ENCODE measurements at regions not wholly inside any gene's neighbourhood (a gene's known extent, or its start where the extent isn't known, plus 50 kb on each side); places are given as distances from the start of the nearest gene placed in this dataset.
"Not testable (repeated sequence)": the region's sequence is repeated elsewhere in the genome, so short reads cannot be mapped to it uniquely, and the experiment has no call there.

DNA sequence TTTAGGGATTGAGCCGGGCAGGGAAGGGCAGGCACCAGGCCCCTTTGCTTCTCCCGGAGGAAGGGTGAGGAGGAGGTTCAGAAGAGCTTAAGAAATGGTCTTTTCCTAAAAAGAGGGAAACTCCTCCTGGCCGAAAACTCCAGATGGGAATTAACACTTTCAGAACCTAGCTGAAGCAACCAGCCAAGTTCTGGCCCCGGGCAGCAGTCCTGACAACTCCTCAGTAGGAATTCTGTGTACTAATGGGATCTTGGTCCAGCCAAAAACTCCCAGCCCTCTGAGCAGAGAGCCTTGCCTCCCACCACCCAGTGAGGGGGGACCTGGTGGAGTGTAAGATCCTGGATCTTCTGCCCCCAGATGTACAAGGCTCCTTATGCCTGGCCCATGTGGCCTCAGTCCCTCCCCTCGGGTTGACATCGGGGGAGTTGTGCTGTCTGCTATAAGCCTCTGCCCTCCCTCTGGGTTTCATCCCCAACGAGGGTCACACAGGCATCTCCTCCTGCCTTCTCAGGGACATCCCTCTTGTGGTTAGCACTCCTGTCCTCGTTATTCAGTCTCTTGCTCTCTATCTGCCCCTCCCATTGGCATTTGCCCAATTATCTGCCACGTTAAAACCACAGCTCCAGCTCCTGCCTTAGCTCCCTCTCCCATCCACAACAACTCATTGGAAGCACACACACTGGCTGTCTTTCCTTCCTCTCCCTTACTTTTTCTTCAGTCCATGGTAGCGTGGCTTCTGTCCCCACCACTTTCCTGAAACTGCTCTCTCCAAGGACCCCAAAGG lies 184.6 kb downstream of the CYP26B1 start:
- ChIA-PET POLR2A (ENCODE audit: partially characterized antibody) (no interaction called here), CTCF (ENCODE audit: partially characterized antibody) (interaction anchor here (1.4 kb wide), 1 partner anchor 39 kb away, joined by 5 read pairs; no protein-coding TSS in a partner anchor)
- Histone ChIP-seq H3K4me3 (ENCODE audit: low read length in 2 of 2) (no peak overlapping the region), H3K36me3 (ENCODE audit: insufficient read depth, low read length) (no peaks in the 10 kb centered on the region), H3K27me3 (ENCODE audit: insufficient read depth, low read length) (no peaks in the 10 kb centered on the region), H3K4me1 (ENCODE audit: insufficient read depth, low read length) (no peaks in the 10 kb centered on the region), H3K9me3 (ENCODE audit: control insufficient read depth in 1 of 2, low read length in 2 of 2) (no peaks in the 10 kb centered on the region), H3K27ac (ENCODE audit: low read depth, low read length) (no peak overlapping the region)
- no peak for DNase-seq
- H3K36me3 Mint-ChIP-seq: no peaks in the 10 kb centered on the region
- intact Hi-C loops (cut with micrococcal nuclease): no loop called here
- peaks cover 0 to 2% of the 10 kb centered on the region in 2 donors for H3K27me3 Mint-ChIP-seq
- peaks cover 0 to 2% (median 0%) of the 10 kb centered on the region in 4 donors for H3K4me1 Mint-ChIP-seq
- H3K4me3 Mint-ChIP-seq: no peak overlapping the region
- no peak overlapping the region for H3K27ac Mint-ChIP-seq
- peaks cover 0 to 23% (median 13%) of the 10 kb centered on the region in 8 donors for H3K9me3 Mint-ChIP-seq

DNA sequence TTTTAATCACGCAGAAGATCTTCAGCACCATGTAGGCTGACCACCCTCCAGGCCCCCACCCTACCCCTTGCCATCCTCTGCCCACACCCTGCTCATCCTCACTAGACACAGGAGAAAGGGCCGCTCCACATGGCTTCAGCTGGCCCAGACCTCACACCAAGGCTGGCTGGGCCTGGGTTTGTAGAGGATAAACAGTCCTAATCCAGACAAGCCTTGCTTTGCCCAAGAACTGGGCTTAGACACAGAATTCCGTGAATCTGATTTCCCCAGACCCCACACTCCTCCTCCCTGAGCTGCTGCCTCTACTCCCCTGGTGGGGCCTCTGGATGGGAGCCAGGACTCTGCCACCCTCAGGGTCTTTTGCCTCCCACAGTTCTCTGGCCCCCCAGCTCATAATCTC lies 185.3 kb downstream of the CYP26B1 start:
- Histone ChIP-seq H3K4me1 (ENCODE audit: insufficient read depth, low read length) (no peaks in the 10 kb centered on the region), H3K27me3 (ENCODE audit: insufficient read depth, low read length) (no peaks in the 10 kb centered on the region), H3K36me3 (ENCODE audit: insufficient read depth, low read length) (no peaks in the 10 kb centered on the region), H3K27ac (ENCODE audit: low read depth, low read length) (no peak overlapping the region), H3K4me3 (ENCODE audit: low read length in 2 of 2) (no peak overlapping the region), H3K9me3 (ENCODE audit: control insufficient read depth in 1 of 2, low read length in 2 of 2) (no peaks in the 10 kb centered on the region)
- no peaks in the 10 kb centered on the region for H3K36me3 Mint-ChIP-seq
- POLR2A ChIA-PET (ENCODE audit: partially characterized antibody): no interaction called here
- DNase-seq: no peak
- no peak overlapping the region for H3K4me3 Mint-ChIP-seq
- intact Hi-C loops (cut with micrococcal nuclease): no loop called here
- H3K9me3 Mint-ChIP-seq: peaks cover 0 to 30% (median 18%) of the 10 kb centered on the region in 8 donors
- H3K27me3 Mint-ChIP-seq: peaks cover 0 to 2% of the 10 kb centered on the region in 2 donors
- no peak overlapping the region for H3K27ac Mint-ChIP-seq
- H3K4me1 Mint-ChIP-seq: peaks cover 0 to 2% (median 0%) of the 10 kb centered on the region in 4 donors
- CTCF ChIA-PET (ENCODE audit: partially characterized antibody): interaction anchor here (1.4 kb wide), 1 partner anchor 38 kb away, joined by 5 read pairs; no protein-coding TSS in a partner anchor

DNA sequence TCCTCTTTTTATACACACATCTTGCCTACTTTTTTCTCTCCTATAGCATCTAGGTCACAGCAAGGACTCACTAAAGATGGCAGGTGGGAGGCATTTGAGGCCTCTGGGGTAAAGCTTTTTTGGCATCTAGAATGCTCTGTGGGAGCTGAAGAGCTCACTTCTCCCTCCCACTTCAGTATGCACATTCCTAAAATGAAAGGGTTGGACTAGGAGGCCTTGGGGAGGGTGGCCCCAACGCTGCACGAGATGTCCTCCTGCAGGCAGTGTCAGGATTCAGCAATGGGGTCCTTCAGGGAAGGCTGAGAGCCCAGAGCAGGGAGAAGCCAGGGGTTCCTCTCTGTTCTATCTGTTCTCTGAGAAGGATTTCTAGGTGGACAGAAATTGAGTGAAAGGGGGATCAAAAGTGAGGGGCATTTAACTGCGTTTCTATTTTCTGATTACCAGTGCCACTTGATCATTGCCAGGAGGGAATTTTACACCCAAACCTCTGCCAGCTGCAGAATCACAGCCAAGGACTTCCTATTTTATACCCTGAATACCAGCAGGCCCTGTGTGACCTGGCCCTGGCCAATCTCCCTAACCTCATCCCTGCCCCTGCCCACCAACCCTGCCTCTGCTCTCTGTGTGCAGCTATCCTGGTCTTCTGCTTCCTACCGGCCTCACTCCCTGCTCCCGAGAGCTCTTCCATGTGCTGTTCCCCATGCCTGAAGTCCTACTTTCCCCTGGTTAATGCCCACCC lies 186.2 kb downstream of the CYP26B1 start:
- no peak overlapping the region for H3K27ac ChIP-seq (ENCODE audit: low read depth, low read length)
- H3K27me3 ChIP-seq (ENCODE audit: insufficient read depth, low read length): no peaks in the 10 kb centered on the region
- ChIA-PET CTCF (ENCODE audit: partially characterized antibody) (no interaction called here), POLR2A (ENCODE audit: partially characterized antibody) (no interaction called here)
- H3K9me3 Mint-ChIP-seq: peaks cover 3 to 37% (median 19%) of the 10 kb centered on the region in 8 donors
- H3K36me3 ChIP-seq (ENCODE audit: insufficient read depth, low read length): no peaks in the 10 kb centered on the region
- H3K27ac Mint-ChIP-seq: no peak overlapping the region
- no peaks in the 10 kb centered on the region for H3K36me3 Mint-ChIP-seq
- no peaks in the 10 kb centered on the region for H3K4me1 ChIP-seq (ENCODE audit: insufficient read depth, low read length)
- H3K4me1 Mint-ChIP-seq: peaks cover 0 to 2% (median 0%) of the 10 kb centered on the region in 4 donors
- H3K9me3 ChIP-seq (ENCODE audit: control insufficient read depth in 1 of 2, low read length in 2 of 2): no peaks in the 10 kb centered on the region
- H3K4me3 ChIP-seq (ENCODE audit: low read length in 2 of 2): no peak overlapping the region
- intact Hi-C loops (cut with micrococcal nuclease): no loop called here
- no peak overlapping the region for H3K4me3 Mint-ChIP-seq
- DNase-seq: no peak
- H3K27me3 Mint-ChIP-seq: peaks cover 0 to 2% of the 10 kb centered on the region in 2 donors

DNA sequence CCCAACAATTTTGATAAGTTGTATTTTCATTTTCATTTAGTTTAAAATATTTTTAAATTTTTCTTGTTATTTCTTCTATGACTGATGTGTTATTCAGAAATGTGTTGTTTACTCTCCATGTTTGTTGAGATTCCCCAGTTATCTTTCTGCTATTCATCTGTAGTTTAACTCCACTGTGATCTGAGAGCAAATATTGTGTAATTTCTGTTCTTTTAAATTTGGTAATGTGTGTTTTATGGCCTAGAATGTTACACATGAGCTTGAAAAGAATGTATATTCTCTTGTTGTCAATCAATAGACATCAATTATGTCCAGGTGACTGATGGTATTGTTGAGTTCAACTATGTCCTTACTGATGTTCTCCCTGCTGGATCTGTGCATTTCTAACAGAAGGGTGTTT lies 188.2 kb downstream of the CYP26B1 start:
- H3K4me3 Mint-ChIP-seq: no peak overlapping the region
- intact Hi-C loops (cut with micrococcal nuclease): no loop called here

DNA sequence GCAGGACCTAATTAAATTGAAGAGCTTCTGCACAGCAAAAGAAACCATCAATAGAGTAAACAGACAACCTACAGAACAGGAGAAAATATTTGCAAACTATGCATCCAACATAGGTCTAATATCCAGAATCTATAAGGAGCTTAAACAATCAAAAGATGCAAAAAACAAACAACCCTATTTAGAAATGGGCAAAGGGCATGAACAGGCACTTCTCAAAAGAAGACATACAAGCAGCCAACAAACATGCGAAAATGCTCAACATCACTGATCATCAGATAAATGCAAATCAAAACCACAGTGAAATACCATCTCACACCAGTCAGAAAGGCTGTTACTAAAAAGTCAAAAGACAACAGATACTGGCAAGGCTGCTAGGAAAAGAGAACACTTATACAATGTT lies 189.2 kb downstream of the CYP26B1 start:
- H3K4me3 ChIP-seq (ENCODE audit: low read length in 2 of 2); DNase-seq; H3K4me1 ChIP-seq (ENCODE audit: insufficient read depth, low read length); H3K36me3 Mint-ChIP-seq; H3K36me3 ChIP-seq (ENCODE audit: insufficient read depth, low read length); H3K27me3 ChIP-seq (ENCODE audit: insufficient read depth, low read length); H3K4me3 Mint-ChIP-seq; POLR2A ChIA-PET (ENCODE audit: partially characterized antibody); H3K27ac Mint-ChIP-seq; H3K9me3 ChIP-seq (ENCODE audit: control insufficient read depth in 1 of 2, low read length in 2 of 2); H3K4me1 Mint-ChIP-seq; H3K27me3 Mint-ChIP-seq; CTCF ChIA-PET (ENCODE audit: partially characterized antibody); H3K27ac ChIP-seq (ENCODE audit: low read depth, low read length); intact Hi-C loops (cut with micrococcal nuclease): not testable (repeated sequence)
- peaks cover 3 to 43% (median 22%) of the 10 kb centered on the region in 8 donors for H3K9me3 Mint-ChIP-seq

More for the DNA sequence above, 188.2 kb downstream of the CYP26B1 start:
- CTCF ChIA-PET (ENCODE audit: partially characterized antibody): no interaction called here
- H3K36me3 Mint-ChIP-seq: no peaks in the 10 kb centered on the region
- Histone ChIP-seq H3K9me3 (ENCODE audit: control insufficient read depth in 1 of 2, low read length in 2 of 2) (no peaks in the 10 kb centered on the region), H3K4me1 (ENCODE audit: insufficient read depth, low read length) (no peaks in the 10 kb centered on the region), H3K27ac (ENCODE audit: low read depth, low read length) (no peak overlapping the region), H3K36me3 (ENCODE audit: insufficient read depth, low read length) (no peaks in the 10 kb centered on the region), H3K4me3 (ENCODE audit: low read length in 2 of 2) (no peak overlapping the region), H3K27me3 (ENCODE audit: insufficient read depth, low read length) (no peaks in the 10 kb centered on the region)
- no peak for DNase-seq
- H3K4me1 Mint-ChIP-seq: peaks cover 0 to 2% (median 0%) of the 10 kb centered on the region in 4 donors
- H3K27me3 Mint-ChIP-seq: peaks cover 0 to 2% of the 10 kb centered on the region in 2 donors
- POLR2A ChIA-PET (ENCODE audit: partially characterized antibody): no interaction called here
- no peak overlapping the region for H3K27ac Mint-ChIP-seq
- H3K9me3 Mint-ChIP-seq: peaks cover 3 to 43% (median 21%) of the 10 kb centered on the region in 8 donors

DNA sequence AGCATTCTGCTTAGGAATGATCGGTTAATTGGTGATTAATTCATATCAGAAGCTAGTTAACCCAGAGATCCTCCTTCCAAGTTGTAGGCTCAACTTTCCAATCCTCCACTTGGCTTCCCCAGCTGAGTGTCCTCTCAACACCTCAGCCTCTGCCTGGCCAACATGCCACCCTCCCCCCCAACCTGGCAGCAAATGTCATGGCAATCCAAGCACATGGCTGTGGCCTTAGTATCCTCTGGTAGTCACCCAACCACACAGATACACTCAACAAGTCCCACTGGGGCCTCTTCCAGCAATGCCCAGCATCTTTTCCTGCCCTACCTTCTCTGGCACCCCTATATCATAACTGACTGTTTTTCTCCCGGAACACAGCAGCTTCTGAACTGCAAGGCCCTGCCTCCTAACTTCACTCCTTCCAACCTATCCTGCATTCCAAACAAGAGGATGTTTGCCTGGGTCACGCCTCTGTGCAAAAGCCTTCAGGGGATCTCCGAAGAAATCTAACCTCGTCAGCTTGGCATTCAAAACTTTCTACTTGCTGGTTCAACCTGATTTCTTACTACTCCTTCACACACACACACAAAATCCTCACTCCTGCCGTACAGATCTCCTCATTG lies 195.0 kb downstream of the CYP26B1 start:
- Histone ChIP-seq H3K4me3 (ENCODE audit: low read length in 2 of 2) (no peak overlapping the region), H3K27ac (ENCODE audit: low read depth, low read length) (no peak overlapping the region), H3K36me3 (ENCODE audit: insufficient read depth, low read length) (no peaks in the 10 kb centered on the region), H3K27me3 (ENCODE audit: insufficient read depth, low read length) (no peaks in the 10 kb centered on the region), H3K9me3 (ENCODE audit: control insufficient read depth in 1 of 2, low read length in 2 of 2) (no peaks in the 10 kb centered on the region), H3K4me1 (ENCODE audit: insufficient read depth, low read length) (no peaks in the 10 kb centered on the region)
- POLR2A ChIA-PET (ENCODE audit: partially characterized antibody): no interaction called here
- DNase-seq: no peak
- intact Hi-C loops (cut with micrococcal nuclease): no loop called here
- H3K4me3 Mint-ChIP-seq: no peak overlapping the region
- H3K36me3 Mint-ChIP-seq: no peaks in the 10 kb centered on the region
- H3K27ac Mint-ChIP-seq: no peak overlapping the region
- peaks cover 0 to 20% (median 9%) of the 10 kb centered on the region in 8 donors for H3K9me3 Mint-ChIP-seq
- CTCF ChIA-PET (ENCODE audit: partially characterized antibody): no interaction called here
- peaks cover 0 to 7% of the 10 kb centered on the region in 2 donors for H3K27me3 Mint-ChIP-seq
- no peaks in the 10 kb centered on the region for H3K4me1 Mint-ChIP-seq

DNA sequence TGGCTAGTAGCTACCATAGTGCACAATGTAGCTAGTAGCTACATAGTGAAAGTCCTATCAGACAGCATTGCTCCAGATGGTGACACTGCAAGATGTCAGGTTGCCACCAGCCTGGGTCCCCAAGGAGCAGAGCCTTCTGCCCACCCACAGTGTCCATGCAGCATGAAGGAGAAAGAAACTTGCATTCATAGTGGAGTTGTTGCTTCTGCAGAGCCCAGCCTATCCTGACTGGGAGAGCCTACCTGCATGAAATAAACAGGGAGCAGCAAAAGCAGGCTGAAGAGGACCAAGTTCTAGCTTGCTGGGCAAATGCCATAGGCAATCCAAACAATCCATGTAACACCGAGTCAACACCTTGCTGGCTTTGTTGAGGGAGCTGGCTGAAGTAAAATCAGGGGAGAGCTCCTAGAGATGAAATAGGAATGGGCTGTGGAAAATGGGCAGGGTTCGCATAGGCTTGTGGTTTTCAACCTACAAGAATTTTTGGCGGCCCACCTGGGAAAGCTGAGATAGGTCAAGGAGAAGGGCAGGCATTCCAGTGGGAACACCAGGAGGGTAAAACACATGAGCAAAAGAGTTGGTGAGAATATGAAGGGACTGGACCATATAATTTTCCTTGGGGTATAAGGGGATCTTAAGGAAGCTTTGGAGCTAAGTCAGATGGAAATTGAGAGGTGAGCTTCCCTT lies 195.8 kb downstream of the CYP26B1 start:
- intact Hi-C loops (cut with micrococcal nuclease): no loop called here
- Histone ChIP-seq H3K36me3 (ENCODE audit: insufficient read depth, low read length) (no peaks in the 10 kb centered on the region), H3K27ac (ENCODE audit: low read depth, low read length) (no peak overlapping the region), H3K4me1 (ENCODE audit: insufficient read depth, low read length) (no peaks in the 10 kb centered on the region), H3K27me3 (ENCODE audit: insufficient read depth, low read length) (no peaks in the 10 kb centered on the region), H3K4me3 (ENCODE audit: low read length in 2 of 2) (no peak overlapping the region), H3K9me3 (ENCODE audit: control insufficient read depth in 1 of 2, low read length in 2 of 2) (no peaks in the 10 kb centered on the region)
- CTCF ChIA-PET (ENCODE audit: partially characterized antibody): no interaction called here
- Mint-ChIP-seq H3K9me3 (peaks cover 0 to 12% (median 7%) of the 10 kb centered on the region in 8 donors), H3K4me1 (no peaks in the 10 kb centered on the region), H3K4me3 (no peak overlapping the region), H3K36me3 (no peaks in the 10 kb centered on the region), H3K27ac (no peak overlapping the region), H3K27me3 (peaks cover 0 to 7% of the 10 kb centered on the region in 2 donors)
- POLR2A ChIA-PET (ENCODE audit: partially characterized antibody): no interaction called here
- no peak for DNase-seq
